Upper lobe of right lung (tissue), 1 donor: ENCODE measurements at regions not wholly inside any gene's neighbourhood (a gene's known extent, or its start where the extent isn't known, plus 50 kb on each side); places are given as distances from the start of the nearest gene placed in this dataset. TPM values are rescaled to one million over a fixed set of nuclear protein-coding genes. Genes with fewer than 3 reads are reported as not detected.

ENCODE experiments used
- microRNA-seq: library from miRNA; unstranded; fragments of <30 nt; microRNA quantifications from one replicate; pipeline ENCODE4 v1.2.0, GENCODE V29; 2020; ENCODE audit warnings: borderline microRNAs expressed
- donor health status: DM: no; HTN: yes; CAD: no; lungs with severe emphysema.

Small RNA genes in the stretch of these regions (microRNA-seq; reads per million reads assigned to microRNA genes)
- not detected for gene MIR1299
